AG04449 (cell line): ENCODE measurements at regions not wholly inside any gene's neighbourhood (a gene's known extent, or its start where the extent isn't known, plus 50 kb on each side); places are given as distances from the start of the nearest gene placed in this dataset.

Experiments
- CTCF ChIA-PET: fragments of 350-600 bp; formaldehyde crosslinking; extraction: SDS; loops from one replicate; lab custom pipeline; 2021; ENCODE audit warnings: antibody characterized with exemption; lab: Yijun Ruan, JAX
- POLR2A ChIA-PET: fragments of 400-600, 350-600 bp; formaldehyde crosslinking; extraction: SDS; loops from one replicate; lab custom pipeline; 2020; ENCODE audit warnings: antibody characterized with exemption, inconsistent platforms; lab: Yijun Ruan, JAX
- DNase-seq: peaks from one replicate; pipeline ENCODE4 v3.0.0-alpha.2; 2010; ENCODE audit warnings: low read depth, low spot score
- H3K4me3 ChIP-seq: 2 replicates; pipeline ENCODE4 v1.5.1; 2011; ENCODE audit warnings: low read depth, mild to moderate bottlenecking, control low read depth, low read length
- CTCF ChIP-seq: IDR thresholded peaks from one replicate; pipeline ENCODE4 v1.5.1; 2011; ENCODE audit warnings: mild to moderate bottlenecking, moderate library complexity, low read length, control low read depth, inconsistent platforms; ENCODE audit not compliant: insufficient read depth; ENCODE audit errors: missing control alignments

GRCh38 chr18:40367576-40367975 is 1587.5 kb upstream of the PIK3C3 start:
- ChIA-PET POLR2A (no interaction called here), CTCF (no interaction called here)
- no peak for TF ChIP-seq CTCF

GRCh38 chr18:40366521-40366920 is 1588.5 kb upstream of the PIK3C3 start:
- ChIA-PET CTCF (no interaction called here), POLR2A (no interaction called here)
- no peak overlapping the region for H3K4me3 ChIP-seq
- DNase-seq, result no peak
- TF ChIP-seq CTCF, result no peak

More at GRCh38 chr18:40367576-40367975, 1587.5 kb upstream of the PIK3C3 start:
- no peak for DNase-seq
- H3K4me3 ChIP-seq, result no peak overlapping the region

GRCh38 chr18:40365526-40365925 is 1589.5 kb upstream of the PIK3C3 start:
- POLR2A ChIA-PET, result no interaction called here
- CTCF ChIA-PET, result no interaction called here
- no peak for TF ChIP-seq CTCF
- DNase-seq, result no peak
- H3K4me3 ChIP-seq, result no peak overlapping the region

- no peak for DNase-seq
- H3K4me3 ChIP-seq, result no peak overlapping the region
- TF ChIP-seq CTCF, result no peak
- POLR2A ChIA-PET, result no interaction called here
- CTCF ChIA-PET, result no interaction called here
Observed at GRCh38 chr18:40360558-40360957, 1594.5 kb upstream of the PIK3C3 start.

- ChIA-PET CTCF (interaction anchor here (1.0 kb wide), 1 partner anchor 15 kb away, joined by 3 read pairs; no protein-coding TSS in a partner anchor), POLR2A (no interaction called here)
- no peak for DNase-seq
- H3K4me3 ChIP-seq, result no peak overlapping the region
- no peak for TF ChIP-seq CTCF
Observed at GRCh38 chr18:40357536-40357935, 1597.5 kb upstream of the PIK3C3 start.

GRCh38 chr18:40356168-40356567 is 1598.9 kb upstream of the PIK3C3 start:
- ChIA-PET CTCF (interaction anchor here (0.8 kb wide), 1 partner anchor 10 kb away, joined by 3 read pairs; no protein-coding TSS in a partner anchor), POLR2A (no interaction called here)
- DNase-seq, result no peak
- no peak for TF ChIP-seq CTCF
- H3K4me3 ChIP-seq, result no peak overlapping the region
